GM19455 (cell line): ENCODE measurements at regions not wholly inside any gene's neighbourhood (a gene's known extent, or its start where the extent isn't known, plus 50 kb on each side); places are given as distances from the start of the nearest gene placed in this dataset.

Experiments
- ATAC-seq: cut with Tn5 transposase; IDR thresholded peaks from one replicate; pipeline ENCODE4 v1.9.1; 2021; ENCODE audit not compliant: unreplicated experiment

DNA sequence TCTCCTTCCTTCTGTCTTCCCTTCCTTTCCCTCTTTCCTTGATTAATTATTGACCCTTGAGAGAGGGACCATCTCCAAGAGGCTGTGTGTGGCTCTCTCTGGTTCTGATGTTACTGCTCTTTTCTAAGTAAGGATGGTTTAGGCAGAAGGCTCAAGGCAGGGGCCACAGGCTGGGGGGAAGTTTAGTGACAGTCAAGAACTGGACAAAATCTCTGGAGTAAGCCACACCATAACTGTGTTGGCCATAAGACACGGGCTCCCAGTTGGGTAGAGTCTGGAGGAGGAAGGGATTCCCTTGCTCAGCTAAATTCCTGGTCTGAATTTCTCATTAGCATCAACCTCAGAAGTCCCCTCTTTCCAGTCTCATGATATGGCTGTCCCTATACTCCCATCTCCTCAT, 74.7 kb downstream of the BUD13 start:
- no peak for ATAC-seq

DNA sequence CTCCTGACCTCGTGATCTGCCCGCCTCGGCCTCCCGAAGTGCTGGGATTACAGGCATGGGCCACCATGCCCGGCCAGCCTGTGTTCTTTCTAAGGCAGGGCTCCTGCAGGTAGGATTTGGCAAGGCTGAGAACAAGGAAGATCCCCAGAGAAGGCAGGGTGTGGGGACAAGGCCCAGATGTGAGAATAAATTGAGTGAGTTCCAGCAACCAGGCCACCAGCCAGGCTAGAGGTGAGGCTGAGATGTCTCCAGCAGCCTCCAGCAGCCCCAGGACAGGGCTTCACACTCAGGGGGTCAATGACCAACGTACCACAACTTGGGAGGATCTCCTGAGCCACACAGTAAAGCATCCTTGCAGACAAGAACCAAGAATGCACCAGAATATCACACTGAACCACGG, 75.1 kb downstream of the BUD13 start:
- ATAC-seq, result no peak

DNA sequence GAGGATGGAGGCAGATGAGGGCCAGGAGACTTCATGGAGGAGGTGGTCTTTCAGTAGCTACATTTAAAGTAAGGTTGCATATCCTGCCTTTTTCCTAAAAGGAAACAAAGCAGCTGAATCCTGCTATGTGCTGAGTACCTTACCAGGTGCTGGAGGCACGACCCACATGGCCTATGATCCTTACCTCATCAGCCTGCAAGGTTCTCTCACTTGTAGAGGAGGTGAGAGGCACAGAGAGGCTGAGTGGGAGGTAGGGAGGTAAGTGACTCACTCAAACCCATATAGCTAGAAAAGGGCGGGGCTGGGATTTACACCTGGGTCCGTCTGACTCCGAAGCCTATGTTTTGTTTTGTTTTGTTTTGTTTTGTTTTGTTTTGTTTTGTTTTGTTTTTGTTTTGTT, 75.8 kb downstream of the BUD13 start:
- ATAC-seq, result no peak

DNA sequence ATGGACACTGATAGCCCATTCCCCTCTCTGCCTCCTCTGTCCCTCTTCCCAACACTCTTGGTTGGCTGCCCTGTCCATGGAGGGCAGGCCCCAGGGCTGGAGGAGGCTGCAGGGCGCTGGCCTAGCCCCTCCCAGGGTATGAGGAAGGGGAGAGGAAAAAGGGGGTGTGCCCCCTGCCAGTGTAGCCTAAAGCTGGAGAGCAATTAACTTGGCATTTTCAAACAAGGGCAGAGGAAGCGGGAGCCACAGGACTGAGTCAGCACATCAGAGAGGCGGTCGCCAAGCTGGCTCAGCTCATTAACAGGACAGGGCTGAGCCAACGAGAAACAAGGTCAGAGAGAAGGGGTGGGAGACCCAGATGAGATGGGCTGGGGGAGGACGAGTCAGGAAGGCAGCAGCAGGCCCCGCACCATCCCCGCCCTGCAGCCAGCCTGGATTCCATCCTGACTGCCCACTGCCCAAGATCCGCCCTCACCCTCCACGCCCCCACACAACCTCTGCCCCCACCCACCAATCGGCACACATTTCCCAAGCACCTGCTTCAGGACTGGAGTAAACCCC, 76.3 kb downstream of the BUD13 start:
- ATAC-seq, result no peak

DNA sequence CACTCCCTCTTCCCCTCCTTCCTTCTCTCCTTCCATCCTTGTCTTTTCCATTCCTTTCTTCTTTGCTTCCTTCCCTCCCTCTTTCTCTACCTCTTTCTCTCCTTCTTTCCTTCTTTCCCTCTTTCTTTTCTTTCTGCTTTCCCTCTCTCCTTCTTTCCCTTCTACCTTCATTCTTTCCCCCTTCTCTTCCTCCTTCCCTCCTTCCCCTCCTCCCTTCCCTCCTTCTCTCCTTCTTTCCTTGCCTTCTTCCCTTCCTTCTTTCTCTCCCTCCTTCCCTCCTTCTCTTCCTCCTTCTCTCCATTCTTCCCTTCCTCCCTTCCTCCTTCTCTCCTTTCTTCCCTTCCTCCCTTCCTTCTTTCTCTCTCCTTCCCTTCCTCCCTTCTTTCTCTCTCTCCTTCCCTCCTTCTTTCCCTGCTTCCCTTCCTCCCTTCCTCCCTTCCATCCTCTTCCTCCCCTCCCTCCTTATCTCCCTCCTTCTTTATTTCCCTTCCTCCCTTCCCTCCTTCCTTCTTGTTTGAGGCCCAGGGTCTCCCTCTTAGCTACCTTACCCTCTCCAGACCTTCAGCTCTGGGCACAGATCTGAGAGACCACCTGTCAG, 77.0 kb downstream of the BUD13 start:
- ATAC-seq, result no peak

DNA sequence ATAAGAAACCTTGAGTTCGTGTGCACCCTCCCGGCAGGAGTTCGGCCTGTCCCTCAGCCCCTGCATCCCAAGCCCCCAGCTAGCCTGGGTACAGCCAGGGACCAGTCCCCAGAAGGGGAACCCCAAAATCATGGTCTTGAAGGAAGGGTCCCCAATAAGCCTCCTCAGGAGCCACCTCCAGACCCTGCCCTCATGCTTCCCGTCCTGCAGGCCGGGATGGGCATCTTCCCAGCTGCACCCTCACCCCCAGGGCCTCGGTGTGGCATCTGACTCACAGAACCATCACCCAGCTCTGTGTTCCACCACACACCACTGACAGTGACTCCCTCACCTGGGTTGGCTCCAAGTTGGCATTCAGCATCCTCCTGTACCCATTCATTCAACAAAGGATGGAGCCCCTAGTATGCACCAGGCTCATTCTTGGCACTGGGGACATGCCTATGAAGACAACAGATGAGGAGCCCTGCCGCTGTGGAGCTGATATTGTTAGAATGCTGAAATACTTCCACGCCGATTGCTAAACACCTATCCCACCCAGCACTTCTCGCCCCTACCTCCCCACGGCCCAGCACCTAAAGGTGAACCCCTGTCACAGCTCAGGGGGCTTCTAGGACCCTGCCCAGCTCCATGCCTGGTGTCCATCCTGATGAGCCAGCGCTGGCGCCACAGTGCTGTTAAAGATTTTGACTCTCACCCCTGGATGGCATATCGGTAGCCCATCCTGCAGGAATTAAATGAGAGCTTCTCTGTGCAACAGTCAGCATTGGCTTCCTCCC, 77.8 kb downstream of the BUD13 start:
- no peak for ATAC-seq

DNA sequence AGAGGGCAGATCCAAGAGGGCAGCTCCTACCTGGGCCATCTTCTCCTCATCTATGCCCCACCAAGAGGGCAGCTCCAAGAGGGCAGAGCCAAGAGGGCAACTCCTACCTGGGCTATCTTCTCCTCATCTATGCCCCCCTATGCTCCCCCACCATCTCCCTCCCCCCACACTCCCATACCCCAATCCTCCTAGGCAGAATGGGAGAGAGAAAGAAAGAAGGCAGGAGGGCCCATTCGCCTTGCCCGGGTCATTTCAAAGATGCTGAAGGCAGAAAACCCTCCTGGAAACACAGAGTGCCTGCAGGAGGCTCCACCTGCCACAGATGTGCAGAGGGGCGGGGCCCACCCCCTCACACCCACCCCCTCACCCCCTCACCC, 78.5 kb downstream of the BUD13 start:
- no peak for ATAC-seq

DNA sequence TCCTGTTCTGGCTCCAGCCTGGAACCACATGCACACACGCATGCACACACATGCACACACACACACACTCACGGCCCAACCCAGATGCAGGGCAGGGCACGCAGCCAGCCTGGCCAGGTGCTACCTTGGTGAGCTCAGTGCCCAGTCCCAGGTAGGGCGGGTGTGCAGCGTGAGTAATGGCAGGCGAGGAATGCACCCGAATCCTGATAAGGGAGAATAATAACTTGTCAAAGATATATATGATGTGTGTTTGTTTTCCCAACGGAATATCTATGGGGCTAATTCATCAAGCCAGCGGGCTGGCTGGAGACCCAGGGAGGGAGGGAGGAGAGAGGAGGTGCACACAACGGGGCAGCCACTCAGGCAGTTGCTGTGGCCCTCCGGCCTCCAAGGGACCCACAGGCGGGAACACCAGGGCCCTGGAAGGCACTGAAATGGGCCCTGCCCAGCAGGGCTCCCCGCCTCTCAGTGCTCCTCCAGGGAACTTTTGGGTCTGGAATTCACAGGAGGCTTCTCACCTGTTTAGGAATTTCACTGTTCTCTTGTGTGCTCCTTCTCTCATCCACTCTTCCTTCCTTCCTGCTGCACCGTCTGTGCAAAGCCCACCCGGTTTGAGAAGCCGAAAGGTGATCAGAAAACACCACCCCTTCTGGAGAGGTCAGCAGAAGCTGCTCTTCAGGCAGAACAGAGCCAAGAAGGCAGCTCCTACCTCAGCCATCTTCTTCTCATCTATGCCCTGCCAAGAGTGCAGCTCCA, 79.0 kb downstream of the BUD13 start:
- no peak for ATAC-seq

DNA sequence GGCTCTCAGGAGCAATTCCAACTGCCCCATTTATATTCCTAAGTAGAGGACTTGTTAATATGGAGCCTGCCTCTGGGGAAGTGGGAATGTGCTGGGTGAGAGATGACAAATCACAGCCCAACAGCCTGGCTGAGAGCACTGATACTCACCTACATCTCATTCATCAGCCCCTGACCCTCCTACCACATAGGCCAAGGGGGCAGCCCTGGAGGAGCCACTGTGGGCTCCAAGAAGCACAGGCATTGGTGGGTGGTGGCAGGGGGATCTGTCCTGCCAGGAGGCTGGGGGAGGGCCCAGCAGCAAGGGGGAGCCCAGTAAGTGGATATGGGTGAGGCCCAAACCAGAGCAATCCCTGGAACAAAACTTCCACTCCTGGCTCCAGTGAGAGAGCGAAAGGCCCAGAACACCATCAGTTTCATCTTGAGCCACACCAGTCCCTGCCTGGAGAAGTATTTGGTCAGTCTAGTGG, 79.7 kb downstream of the BUD13 start:
- ATAC-seq, result no peak

DNA sequence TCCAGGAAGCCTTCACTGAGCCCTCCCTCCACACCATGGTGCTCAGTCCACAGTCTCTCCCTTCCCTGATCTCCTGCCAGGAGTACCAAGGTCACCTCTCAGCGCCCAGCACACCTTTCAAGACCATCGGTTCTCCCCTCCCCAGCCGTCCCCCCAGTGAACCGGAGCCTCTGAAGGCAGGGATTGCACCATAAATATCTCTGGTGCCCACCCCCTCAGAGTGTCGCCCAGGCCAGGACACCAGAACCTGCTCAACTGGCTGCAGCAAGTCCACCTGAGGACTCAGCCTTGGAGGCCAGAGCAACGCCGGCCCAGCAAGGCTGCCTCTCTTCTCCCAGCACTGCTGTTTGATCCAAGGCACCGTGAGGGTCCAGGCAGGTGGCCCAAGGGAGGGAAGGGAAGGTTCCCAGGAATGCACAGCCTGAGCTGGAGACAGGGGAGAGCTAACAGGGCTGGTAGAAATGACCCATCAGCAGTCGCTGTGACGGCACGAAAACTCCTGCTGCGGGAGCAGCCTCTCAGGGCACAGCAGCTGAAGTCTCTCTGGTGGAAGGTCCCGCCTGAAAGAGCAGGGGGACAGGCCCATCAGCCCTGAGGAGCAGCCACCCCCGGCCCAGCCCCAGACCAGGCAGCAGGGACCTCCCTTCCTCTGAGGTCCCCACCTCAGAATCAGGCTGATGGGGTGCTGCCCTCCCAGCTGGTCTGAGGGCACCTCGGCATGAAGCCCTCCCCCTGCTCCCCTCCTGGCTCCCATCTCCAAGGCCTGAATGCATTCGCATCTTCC, 80.3 kb downstream of the BUD13 start:
- no peak for ATAC-seq

DNA sequence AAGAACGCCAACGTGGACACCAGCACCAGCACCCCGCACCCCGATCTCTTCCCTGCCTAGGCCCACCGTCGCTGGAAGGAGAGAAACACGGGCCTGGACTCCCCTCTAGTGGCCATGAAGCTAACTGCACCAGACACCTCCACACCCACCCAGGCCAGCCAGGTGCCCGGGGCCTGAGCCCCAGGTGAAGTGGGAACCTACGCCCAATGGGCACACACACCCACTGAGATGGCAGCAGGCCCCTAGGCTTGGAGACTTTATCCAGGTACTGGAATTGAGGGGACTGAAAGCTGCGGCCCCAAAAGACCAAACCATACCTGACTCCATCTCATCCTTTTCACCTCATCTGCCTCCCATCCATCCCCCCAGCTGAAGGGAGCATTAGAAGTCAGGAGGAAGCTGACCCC, 81.0 kb downstream of the BUD13 start:
- ATAC-seq, result no peak

DNA sequence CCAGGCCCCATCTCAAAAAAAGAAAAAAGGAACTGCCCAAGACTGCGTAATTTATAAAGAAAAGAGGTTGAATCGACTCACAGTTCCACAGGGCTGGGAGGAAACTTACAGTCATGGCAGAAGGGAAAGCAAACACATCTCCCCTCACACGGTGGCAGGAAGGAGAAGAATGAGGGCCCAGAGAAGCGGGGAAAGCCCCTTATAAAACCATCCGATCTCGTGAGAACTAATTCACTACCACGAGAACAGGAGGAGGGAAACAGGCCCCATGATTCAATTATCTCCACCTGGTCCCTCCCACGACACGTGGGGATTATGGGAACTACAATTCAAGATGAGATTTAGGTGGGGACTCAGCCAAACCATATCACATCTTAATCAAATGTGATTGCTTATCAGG, 82.2 kb downstream of the BUD13 start:
- no peak for ATAC-seq

DNA sequence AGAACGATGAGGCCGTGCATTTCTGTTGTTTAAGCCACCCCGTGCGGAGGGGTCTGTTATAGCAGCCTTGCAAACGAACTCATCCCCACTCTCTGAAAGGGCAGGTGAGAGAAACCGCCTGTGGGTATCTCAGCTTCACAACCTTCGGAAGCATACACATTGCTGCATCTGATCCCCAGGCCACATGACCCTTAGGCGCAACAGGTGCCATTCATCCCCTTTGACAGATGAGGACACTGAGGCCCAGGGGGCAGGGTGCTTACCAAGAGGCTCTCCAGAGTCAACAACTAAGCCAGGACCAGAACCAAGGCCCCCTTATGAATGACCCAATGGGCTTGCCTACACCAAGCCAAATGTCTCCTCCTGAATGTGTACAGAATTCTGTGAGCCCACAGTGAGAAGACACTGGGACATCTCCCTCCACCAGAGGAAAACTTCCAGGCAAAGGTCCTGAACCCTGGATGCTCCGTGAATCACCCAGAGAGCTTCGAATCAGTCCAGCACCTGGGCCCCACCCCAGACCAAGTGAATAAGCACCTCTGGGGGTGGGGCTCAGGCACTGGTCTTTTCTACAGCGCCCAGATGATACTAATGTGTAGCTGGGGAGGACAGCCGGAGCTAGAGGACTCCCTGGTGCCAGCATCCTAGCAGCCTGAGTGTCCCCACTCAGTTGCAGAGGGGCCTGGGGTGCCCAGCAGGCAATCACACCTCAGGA, 83.2 kb downstream of the BUD13 start:
- no peak for ATAC-seq

DNA sequence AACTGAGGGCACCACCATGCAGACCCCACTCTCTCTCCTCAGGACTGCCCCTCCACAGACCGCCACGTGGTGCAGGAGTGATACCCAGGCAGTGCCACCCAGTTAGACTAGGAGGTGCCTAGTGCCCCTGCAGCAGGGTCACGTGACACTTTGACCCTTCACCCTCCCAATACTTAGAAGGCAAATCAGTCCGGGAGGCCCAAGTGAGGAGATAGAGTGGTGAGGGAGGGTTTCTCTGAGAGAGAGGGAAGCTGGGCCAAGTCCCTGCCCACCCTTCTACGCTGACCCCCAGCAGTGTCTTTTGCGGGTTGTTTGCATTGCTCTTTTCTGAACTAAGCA, 84.6 kb downstream of the BUD13 start:
- no peak for ATAC-seq

DNA sequence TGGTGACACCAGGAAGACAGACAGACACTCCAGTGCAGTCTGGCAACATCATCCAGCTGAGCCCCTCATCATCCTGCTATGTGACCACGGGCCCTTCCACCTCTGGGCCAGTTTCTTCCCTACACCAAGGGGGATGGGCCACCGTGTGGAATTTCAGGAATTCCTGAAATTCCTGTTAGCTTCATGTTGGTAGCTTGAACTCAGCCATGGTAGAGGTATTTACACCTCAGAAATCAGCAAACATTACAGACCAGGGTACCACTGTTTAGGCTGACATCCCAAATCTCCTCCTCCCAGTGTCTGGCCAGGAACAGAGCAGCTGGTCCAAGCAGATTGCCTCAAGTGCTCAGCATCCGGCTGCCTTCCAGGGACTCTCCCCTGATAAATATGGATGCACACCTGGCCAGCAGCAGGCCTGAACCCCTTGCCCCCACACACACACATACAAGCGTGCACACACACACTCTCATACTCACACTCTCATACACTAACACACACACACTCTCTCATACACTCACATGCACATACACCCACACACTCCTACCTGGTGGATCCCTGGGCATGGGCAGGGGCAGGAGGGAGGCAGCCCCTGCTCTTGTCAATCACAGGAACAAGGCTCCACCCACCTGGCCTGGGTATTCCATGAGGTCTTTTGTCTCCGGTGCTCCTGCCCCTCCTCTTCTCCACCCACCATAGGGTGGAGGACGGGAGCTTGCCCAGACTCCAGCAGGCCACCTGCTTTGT, 85.2 kb downstream of the BUD13 start:
- no peak for ATAC-seq

DNA sequence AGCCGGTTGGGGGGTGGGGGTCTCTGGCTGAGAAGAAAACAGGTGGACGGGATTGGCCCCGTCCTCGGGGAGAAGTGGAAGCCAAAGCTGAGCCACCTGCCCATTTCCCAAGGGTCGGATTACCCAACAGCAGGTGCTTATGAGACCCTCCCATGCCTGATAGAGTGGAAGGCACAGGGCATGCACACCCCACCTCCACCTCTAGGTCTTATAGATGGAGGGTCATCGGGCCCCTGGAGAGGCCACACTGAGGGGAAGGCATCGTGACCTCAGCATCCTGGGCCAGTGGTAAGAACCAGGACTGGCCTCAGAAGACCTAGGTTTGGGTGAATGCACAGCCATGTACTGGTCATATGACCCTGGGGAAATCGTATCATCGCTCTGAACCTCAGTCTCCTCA, 85.9 kb downstream of the BUD13 start:
- no peak for ATAC-seq

DNA sequence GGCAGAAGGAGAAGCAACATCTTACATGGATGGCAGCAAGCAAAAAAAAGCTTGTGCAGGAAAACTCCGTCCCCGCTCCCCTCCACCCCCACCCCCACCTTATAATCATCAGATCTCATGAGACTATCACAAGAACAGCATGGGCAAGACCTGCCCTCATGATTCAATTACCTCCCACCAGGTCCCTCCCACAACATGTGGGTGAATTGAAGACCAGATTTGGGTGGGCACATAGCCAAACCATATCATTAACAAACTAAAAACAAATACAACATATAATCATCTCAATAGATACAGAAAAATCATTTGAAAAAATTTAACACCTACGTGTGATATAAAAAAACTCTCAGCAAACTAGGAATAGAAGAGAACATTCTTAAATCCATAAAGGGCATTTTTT, 88.8 kb downstream of the BUD13 start:
- ATAC-seq, result no peak

DNA sequence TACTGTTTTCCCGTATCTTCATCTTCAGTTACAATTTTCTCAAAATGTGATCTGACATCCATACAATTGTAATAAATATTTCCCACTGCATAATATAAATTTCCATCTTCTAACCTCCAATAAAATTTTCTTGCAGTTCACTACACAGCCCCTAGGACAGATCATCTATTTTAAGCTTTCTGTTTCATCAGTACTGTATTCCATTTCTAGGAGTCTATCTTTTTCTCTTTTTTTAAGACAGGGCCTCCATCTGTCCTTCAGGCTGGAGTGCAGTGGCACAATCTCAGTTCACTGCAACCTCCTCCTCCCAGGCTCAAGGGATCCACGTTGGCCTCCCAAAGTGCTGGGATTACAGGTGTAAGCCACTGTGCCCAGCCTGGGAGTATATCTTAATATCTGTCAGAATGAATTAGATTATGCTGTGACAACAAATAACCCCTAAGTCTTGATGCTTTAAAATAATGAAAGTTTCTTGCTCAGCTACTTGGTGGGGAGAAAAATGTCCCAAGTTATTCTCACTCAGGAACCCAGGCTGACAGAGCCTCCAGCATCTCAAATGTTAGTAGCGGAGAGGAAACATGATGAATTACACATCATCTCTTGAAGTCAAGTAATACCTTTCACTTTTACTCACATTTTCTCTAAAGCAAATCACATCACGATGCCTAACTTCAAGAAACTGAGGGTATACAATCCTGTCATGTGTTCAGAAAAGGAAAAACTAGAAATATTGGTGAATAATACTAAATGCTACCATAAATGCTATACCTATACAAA, 92.2 kb downstream of the BUD13 start:
- no peak for ATAC-seq

DNA sequence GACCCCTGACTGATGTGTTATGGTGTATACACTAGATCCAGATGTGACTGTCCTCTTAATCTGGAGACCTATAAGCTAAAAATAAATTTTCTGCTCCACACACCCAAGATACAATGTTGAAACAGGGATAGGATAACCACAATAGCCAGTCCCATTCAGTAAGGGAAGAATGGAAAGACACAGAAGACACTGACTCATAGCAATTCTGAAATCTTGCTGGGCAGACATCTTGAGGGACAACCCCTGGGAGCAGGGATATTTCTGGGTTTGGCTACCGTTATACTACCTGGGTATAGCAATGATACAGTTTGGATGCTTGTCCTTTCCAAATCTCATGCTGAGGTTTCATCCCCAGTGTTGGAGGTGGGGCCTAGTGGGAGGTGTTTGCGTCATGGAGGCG, 93.9 kb downstream of the BUD13 start:
- ATAC-seq, result no peak
